GM11168 (cell line): ENCODE measurements at regions not wholly inside any gene's neighbourhood (a gene's known extent, or its start where the extent isn't known, plus 50 kb on each side); places are given as distances from the start of the nearest gene placed in this dataset.

Experiments used
- in situ Hi-C: fragments of 300-500 bp; cut with MboI; formaldehyde crosslinking; loops from one replicate; pipeline ENCODE4 v1.12.0; 2022; ENCODE audit warnings: low sequenced_read_pairs; ENCODE audit not compliant: unreplicated experiment

- in situ Hi-C loops, result no loop called here
Observed at GRCh38 chr13:47291107-47291656, 394.3 kb upstream of the HTR2A start.

GRCh38 chr13:47289567-47289966 lies 392.7 kb upstream of the HTR2A start:
- in situ Hi-C loops, result no loop called here

DNA sequence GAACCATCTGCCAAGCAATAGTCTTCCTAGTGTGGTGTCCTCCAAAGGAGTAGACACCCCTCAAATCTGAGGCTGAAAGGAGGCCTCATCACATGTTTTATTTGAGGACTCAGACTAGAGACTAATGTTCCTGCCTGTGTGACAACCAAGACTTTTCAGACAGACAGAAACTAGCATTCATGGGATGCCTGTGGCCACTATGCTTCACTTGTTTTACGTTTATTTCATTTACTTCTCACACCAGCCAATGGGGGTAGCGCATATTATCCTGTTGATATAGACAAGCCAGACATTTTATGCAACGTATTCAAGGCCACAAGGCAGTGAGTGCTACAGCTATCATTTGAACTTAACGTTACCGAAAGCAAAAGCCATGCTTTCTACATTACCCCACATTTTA lies 391.7 kb upstream of the HTR2A start:
- in situ Hi-C loops, result no loop called here

GRCh38 chr13:47287291-47287751 lies 390.5 kb upstream of the HTR2A start:
- in situ Hi-C loops, result no loop called here

DNA sequence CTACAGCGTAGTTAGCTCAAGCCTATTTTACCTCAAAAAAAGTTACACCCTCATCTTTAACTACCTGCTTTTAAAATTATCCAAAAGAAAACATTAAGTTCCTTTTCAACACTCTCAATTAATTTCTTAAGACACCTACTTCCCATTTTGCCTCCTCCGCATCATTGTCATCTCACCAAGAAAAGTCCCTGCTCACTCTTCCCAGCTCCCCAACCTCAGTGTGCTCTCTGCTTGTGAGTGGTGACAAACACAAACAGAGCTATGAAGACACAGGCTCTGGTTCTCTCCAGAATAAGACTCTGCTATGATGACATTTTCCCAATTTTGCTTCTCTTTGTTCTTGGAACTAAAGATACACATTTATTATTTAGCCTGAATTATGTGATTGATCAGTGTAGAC lies 385.1 kb upstream of the HTR2A start:
- in situ Hi-C loops, result no loop called here

DNA sequence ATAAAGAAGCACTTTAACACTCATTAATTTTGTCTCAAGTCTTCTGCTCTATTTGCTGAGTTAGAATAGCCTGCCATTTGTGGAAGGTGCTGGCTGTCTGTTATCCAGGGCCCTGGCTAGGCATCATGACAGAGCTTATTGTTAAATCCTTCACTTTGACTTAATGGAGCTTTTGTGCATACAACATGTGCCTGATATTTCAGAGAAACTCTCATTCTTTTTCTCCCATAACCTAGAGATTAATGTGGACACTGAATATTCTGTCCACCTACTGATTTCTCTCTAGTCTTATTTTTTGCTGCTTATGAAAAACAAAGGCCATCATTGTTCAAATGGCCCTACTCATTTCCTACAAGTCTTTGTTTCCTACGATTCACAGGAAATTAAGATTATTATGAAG lies 383.1 kb upstream of the HTR2A start:
- in situ Hi-C loops, result no loop called here

DNA sequence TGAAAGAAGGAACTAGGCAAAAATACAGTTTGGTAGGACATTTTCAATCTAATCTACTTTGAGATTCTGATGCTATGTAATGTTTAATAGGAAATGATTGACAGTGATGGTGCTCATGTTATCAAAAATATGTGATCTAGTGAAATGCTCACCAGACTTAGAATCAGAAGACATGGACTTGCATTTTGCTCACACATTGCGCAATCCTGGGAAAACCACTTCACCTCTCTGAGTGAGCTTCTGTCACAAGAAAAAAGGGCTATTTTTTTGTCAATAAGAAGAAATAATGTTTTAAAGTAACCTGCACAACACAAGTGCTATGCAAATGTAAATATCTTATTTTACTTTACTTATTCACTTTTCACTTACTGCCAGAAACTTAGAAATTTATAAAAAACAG lies 380.9 kb upstream of the HTR2A start:
- in situ Hi-C loops, result no loop called here

GRCh38 chr13:47268270-47268669 lies 371.4 kb upstream of the HTR2A start:
- in situ Hi-C loops, result no loop called here

GRCh38 chr13:47258384-47258783 lies 361.5 kb upstream of the HTR2A start:
- in situ Hi-C loops, result no loop called here

GRCh38 chr13:47256618-47257017 lies 359.8 kb upstream of the HTR2A start:
- in situ Hi-C loops, result no loop called here

DNA sequence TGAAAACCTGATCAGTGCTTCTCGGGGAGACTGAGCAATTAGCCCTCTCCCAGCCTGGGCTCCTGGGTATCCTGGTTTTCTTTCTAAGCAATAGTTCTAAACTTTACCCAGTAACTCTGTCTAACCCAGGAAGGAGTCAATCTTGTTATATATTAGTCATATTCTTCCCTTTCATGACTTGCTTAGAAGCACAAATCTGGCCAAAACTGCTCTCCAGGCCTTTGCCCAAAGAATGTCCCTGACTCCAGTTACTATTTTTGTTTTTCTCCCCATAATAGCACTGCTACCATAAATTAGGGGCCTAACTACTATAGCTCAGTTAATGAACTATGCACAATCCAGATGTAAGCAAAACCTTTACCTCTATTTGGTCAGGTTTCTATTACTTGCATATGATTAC lies 355.8 kb upstream of the HTR2A start:
- in situ Hi-C loops, result no loop called here

DNA sequence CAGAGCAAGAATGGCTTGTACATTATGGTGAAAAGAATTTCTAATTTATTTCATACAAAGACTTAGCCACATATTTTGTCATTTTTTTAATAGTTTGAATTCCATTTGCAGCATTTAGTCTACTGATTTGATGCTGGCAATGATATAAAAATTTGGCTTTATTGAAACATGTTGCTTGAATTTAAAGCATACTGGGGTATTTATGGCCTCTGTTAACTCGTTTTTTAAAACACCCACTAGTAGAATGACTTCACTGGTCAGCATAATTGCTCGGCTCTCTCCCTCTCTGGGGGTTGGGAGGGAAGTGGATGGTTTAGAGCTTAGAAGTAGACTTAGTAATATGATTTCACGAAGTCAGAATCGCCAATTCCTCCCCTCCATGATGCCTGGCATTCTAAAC lies 354.9 kb upstream of the HTR2A start:
- in situ Hi-C loops, result no loop called here

DNA sequence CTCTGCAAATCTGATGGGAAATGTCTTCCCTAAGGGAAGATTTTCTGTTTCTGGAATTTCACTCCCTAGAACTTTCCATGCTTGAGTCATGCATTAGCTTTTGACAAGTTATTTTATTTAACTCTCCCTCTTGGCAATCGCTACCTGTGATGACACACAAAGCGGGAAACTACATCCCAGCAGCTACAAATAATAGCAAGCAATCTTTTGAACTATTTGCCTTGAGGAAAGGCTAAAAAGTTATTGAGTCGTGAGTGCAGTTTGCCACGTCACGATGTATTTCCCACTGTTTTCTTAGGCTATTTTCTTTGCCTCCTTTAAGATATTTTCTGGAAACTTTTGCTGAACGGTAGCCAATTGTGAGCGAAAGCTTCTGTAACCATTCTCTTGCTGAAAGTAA lies 353.3 kb upstream of the HTR2A start:
- in situ Hi-C loops, result no loop called here

GRCh38 chr13:47249266-47249665 lies 352.4 kb upstream of the HTR2A start:
- in situ Hi-C loops, result no loop called here

DNA sequence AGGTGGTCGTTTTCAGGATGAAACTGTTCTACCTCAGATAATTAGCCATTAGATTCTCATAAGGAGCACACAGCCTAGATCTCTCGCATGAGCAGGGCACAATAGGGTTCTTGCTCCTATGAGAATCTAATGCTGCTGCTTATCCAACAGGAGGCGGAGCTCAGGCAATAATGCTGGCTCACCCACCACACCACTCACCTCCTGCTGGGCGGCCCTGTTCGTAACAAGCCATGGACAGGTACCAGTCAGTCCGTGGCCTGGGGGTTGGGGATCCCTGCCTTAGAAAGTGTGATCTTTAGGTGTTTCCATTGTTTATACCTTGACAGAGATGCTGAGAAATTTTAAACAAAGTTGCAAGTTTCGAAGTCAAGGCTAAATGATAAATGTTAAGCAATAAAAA lies 344.6 kb upstream of the HTR2A start:
- in situ Hi-C loops, result no loop called here

DNA sequence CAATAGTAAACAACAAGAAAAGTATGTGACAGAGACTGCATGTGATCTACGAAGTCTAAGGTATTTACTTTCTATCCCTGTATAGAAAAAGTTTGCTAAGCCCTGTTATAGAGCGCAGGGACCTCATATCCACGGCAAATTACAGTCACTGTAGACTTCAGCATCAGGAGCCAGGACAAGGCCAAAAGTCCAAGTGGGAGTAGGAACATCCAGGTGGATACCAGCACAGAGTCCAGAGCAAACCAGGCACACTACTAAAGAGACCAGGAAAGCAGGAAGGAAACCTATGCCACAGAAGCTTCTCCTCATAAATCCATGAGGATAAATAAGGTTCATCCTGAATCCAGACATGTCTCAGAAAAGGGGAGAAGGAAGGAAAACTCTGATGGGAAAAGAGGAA lies 342.2 kb upstream of the HTR2A start:
- in situ Hi-C loops, result no loop called here

- in situ Hi-C loops, result no loop called here
Observed at GRCh38 chr13:47237571-47237970, 340.7 kb upstream of the HTR2A start.

GRCh38 chr13:47233734-47234133 lies 336.9 kb upstream of the HTR2A start:
- in situ Hi-C loops, result no loop called here

GRCh38 chr13:47232516-47232915 lies 335.7 kb upstream of the HTR2A start:
- in situ Hi-C loops, result no loop called here

DNA sequence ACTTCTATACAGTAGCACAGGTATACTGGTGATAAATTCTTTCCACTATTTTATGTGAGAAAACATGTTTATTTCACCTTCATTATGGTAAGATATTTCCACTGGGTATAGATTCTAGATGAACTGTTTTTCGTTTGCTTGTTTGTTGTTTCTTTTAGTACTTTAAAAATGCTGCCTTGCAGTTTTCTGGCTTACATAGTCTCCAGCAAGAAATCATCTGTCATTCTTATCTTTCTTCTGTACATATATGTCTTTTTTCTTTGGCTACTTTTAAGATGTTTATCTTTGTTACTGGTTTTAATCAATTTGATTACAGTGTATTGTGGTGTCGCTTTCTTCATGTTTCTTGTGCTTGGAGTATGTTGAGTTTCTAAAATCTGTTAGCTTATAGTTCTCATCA lies 333.3 kb upstream of the HTR2A start:
- in situ Hi-C loops, result no loop called here

DNA sequence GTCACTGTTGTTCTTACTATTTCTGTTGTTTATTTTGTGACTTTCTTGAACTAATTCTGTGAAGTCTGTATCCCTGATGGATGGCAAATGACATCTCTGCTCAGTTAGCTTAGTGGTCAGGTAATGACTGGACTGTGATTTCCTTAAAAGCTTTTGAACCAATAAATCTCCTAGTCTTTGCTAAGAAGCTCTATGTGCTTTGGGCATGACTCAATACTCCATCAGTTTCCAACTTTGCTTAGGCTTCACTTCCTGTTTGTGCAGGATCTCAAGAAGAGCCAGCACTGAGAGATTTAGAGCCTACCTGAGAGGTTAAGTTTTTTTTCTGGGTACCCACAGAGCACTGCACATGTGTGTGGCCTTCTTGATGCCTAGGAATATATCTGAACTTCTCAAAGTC lies 329.7 kb upstream of the HTR2A start:
- in situ Hi-C loops, result no loop called here

DNA sequence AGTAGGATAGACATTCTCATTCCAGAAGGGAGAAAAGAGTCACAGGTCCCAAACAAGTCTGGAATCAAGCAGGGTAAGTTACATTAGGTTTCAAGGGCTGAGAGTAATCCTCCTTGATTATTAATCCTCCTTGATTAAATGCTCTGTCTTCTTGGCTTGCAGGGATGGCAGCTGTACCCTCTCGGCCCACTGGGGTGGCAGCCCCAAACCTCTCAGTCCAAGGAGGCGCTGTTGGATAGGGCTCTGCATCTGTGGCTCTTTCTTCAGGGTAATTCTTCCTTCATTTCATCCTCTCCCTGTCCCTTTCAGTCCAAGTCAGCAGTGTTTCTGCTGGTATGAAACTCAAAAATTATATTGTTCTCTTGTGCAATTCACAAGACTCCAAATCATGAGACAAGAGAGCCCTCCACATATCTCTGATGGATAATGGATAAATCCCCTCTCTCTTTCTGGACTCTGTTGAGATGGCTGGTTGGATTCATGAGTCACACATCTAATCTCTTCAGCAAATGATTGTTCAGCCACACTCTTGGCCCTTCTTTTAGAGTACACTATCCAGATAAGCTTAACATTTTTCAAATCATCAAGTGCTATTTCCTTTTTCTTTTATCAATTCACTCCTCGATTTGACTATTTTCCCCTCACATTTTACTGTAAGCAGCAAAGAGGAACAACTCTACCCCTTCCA lies 323.7 kb upstream of the HTR2A start:
- in situ Hi-C loops, result no loop called here
